ENCODE measurements at regions not wholly inside any gene's neighbourhood (a gene's known extent, or its start where the extent isn't known, plus 50 kb on each side); places are given as distances from the start of the nearest gene placed in this dataset.

GRCh38 chr1:214977110-214977509, 105.4 kb upstream of the KCNK2 start:
- no peak for TF ChIP-seq POLR2A (IDR thresholded peaks at IDR 0.05; ENCODE audit: extremely low read depth, insufficient read length)
- TF ChIP-seq, protein P1, sequence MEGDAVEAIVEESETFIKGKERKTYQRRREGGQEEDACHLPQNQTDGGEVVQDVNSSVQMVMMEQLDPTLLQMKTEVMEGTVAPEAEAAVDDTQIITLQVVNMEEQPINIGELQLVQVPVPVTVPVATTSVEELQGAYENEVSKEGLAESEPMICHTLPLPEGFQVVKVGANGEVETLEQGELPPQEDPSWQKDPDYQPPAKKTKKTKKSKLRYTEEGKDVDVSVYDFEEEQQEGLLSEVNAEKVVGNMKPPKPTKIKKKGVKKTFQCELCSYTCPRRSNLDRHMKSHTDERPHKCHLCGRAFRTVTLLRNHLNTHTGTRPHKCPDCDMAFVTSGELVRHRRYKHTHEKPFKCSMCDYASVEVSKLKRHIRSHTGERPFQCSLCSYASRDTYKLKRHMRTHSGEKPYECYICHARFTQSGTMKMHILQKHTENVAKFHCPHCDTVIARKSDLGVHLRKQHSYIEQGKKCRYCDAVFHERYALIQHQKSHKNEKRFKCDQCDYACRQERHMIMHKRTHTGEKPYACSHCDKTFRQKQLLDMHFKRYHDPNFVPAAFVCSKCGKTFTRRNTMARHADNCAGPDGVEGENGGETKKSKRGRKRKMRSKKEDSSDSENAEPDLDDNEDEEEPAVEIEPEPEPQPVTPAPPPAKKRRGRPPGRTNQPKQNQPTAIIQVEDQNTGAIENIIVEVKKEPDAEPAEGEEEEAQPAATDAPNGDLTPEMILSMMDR (IDR thresholded peaks at IDR 0.05; ENCODE audit: low read depth, low read length) = no peak
